ENCODE measurements at regions not wholly inside any gene's neighbourhood (a gene's known extent, or its start where the extent isn't known, plus 50 kb on each side); places are given as distances from the start of the nearest gene placed in this dataset.

- Histone ChIP-seq H3K27me3 (ENCODE audit: insufficient read depth, low read depth, low read length) (no peaks in the 10 kb centered on the region), H3K36me3 (ENCODE audit: insufficient read depth, low read length) (no peaks in the 10 kb centered on the region), H3K9me3 (ENCODE audit: low read length) (no peaks in the 10 kb centered on the region), H2AFZ (ENCODE audit: low read depth, low read length) (no peak overlapping the region), H3K79me2 (replicated peaks; ENCODE audit: insufficient read depth, low read length) (no peaks in the 10 kb centered on the region), H3K4me2 (ENCODE audit: low read length) (no peak overlapping the region), H4K20me1 (ENCODE audit: insufficient read depth) (no peaks in the 10 kb centered on the region), H3K9ac (ENCODE audit: low read length) (no peak overlapping the region), H3F3A (ENCODE audit: insufficient read depth, low read length, poor library complexity, severe bottlenecking) (no peaks in the 10 kb centered on the region), H3K27ac (ENCODE audit: low read length) (no peak overlapping the region), H3K4me3 (ENCODE audit: low read length) (no peak overlapping the region), H3K9me2 (ENCODE audit: insufficient read depth, low read length) (no peaks in the 10 kb centered on the region)
- no peak for TF ChIP-seq EP300 (conservative IDR thresholded peaks at IDR 0.05; ENCODE audit: poor library complexity, severe bottlenecking)
- TF ChIP-seq RAD21 (conservative IDR thresholded peaks at IDR 0.05): no peak
- TF ChIP-seq MXI1 (conservative IDR thresholded peaks at IDR 0.05; ENCODE audit: poor library complexity, severe bottlenecking): no peak
- no peak for TF ChIP-seq SMC3 (conservative IDR thresholded peaks at IDR 0.05; ENCODE audit: poor library complexity)
- TF ChIP-seq, protein P1, sequence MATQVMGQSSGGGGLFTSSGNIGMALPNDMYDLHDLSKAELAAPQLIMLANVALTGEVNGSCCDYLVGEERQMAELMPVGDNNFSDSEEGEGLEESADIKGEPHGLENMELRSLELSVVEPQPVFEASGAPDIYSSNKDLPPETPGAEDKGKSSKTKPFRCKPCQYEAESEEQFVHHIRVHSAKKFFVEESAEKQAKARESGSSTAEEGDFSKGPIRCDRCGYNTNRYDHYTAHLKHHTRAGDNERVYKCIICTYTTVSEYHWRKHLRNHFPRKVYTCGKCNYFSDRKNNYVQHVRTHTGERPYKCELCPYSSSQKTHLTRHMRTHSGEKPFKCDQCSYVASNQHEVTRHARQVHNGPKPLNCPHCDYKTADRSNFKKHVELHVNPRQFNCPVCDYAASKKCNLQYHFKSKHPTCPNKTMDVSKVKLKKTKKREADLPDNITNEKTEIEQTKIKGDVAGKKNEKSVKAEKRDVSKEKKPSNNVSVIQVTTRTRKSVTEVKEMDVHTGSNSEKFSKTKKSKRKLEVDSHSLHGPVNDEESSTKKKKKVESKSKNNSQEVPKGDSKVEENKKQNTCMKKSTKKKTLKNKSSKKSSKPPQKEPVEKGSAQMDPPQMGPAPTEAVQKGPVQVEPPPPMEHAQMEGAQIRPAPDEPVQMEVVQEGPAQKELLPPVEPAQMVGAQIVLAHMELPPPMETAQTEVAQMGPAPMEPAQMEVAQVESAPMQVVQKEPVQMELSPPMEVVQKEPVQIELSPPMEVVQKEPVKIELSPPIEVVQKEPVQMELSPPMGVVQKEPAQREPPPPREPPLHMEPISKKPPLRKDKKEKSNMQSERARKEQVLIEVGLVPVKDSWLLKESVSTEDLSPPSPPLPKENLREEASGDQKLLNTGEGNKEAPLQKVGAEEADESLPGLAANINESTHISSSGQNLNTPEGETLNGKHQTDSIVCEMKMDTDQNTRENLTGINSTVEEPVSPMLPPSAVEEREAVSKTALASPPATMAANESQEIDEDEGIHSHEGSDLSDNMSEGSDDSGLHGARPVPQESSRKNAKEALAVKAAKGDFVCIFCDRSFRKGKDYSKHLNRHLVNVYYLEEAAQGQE (IDR thresholded peaks at IDR 0.05; ENCODE audit: borderline replicate concordance): no peak
- TF ChIP-seq TAF1 (IDR thresholded peaks at IDR 0.05; ENCODE audit: low read depth): no peak
- no peak for TF ChIP-seq POLR2AphosphoS5 (IDR thresholded peaks at IDR 0.05)
- TF ChIP-seq EZH2 (IDR thresholded peaks at IDR 0.05; ENCODE audit: borderline replicate concordance, insufficient read depth, low read length, poor library complexity, severe bottlenecking): no peak
- TF ChIP-seq, protein P2, sequence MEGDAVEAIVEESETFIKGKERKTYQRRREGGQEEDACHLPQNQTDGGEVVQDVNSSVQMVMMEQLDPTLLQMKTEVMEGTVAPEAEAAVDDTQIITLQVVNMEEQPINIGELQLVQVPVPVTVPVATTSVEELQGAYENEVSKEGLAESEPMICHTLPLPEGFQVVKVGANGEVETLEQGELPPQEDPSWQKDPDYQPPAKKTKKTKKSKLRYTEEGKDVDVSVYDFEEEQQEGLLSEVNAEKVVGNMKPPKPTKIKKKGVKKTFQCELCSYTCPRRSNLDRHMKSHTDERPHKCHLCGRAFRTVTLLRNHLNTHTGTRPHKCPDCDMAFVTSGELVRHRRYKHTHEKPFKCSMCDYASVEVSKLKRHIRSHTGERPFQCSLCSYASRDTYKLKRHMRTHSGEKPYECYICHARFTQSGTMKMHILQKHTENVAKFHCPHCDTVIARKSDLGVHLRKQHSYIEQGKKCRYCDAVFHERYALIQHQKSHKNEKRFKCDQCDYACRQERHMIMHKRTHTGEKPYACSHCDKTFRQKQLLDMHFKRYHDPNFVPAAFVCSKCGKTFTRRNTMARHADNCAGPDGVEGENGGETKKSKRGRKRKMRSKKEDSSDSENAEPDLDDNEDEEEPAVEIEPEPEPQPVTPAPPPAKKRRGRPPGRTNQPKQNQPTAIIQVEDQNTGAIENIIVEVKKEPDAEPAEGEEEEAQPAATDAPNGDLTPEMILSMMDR (IDR thresholded peaks at IDR 0.05; ENCODE audit: poor library complexity, severe bottlenecking): no peak
These were observed 310.7 kb upstream of the PMFBP1 start for GRCh38 chr16:72482695-72483094.

GRCh38 chr16:72481419-72481818, 309.5 kb upstream of the PMFBP1 start:
- Histone ChIP-seq H3K9me3 (ENCODE audit: low read length) (no peaks in the 10 kb centered on the region), H2AFZ (ENCODE audit: low read depth, low read length) (no peak overlapping the region), H3K9me2 (ENCODE audit: insufficient read depth, low read length) (no peaks in the 10 kb centered on the region), H3K27ac (ENCODE audit: low read length) (no peak overlapping the region), H3K4me2 (ENCODE audit: low read length) (no peak overlapping the region), H3K36me3 (ENCODE audit: insufficient read depth, low read length) (no peaks in the 10 kb centered on the region), H4K20me1 (ENCODE audit: insufficient read depth) (no peaks in the 10 kb centered on the region), H3K79me2 (replicated peaks; ENCODE audit: insufficient read depth, low read length) (no peaks in the 10 kb centered on the region), H3K4me3 (ENCODE audit: low read length) (no peak overlapping the region), H3K9ac (ENCODE audit: low read length) (no peak overlapping the region), H3F3A (ENCODE audit: insufficient read depth, low read length, poor library complexity, severe bottlenecking) (no peaks in the 10 kb centered on the region), H3K27me3 (ENCODE audit: insufficient read depth, low read depth, low read length) (no peaks in the 10 kb centered on the region)
- TF ChIP-seq, protein P1 (IDR thresholded peaks at IDR 0.05; ENCODE audit: borderline replicate concordance): no peak
- TF ChIP-seq, protein P2 (IDR thresholded peaks at IDR 0.05; ENCODE audit: poor library complexity, severe bottlenecking): no peak
